NCI-H2171 treated with DMSO at 0.1 percent for 48 hours (cell line): ENCODE measurements at regions not wholly inside any gene's neighbourhood (a gene's known extent, or its start where the extent isn't known, plus 50 kb on each side); places are given as distances from the start of the nearest gene placed in this dataset.
A peak's percentile ranks its signal among the peaks of the same experiment; 100 is the strongest.

ENCODE experiments used
- DNase-seq: peaks from one replicate; lab custom pipeline; 2025; lab: John Stamatoyannopoulos, UW

DNA sequence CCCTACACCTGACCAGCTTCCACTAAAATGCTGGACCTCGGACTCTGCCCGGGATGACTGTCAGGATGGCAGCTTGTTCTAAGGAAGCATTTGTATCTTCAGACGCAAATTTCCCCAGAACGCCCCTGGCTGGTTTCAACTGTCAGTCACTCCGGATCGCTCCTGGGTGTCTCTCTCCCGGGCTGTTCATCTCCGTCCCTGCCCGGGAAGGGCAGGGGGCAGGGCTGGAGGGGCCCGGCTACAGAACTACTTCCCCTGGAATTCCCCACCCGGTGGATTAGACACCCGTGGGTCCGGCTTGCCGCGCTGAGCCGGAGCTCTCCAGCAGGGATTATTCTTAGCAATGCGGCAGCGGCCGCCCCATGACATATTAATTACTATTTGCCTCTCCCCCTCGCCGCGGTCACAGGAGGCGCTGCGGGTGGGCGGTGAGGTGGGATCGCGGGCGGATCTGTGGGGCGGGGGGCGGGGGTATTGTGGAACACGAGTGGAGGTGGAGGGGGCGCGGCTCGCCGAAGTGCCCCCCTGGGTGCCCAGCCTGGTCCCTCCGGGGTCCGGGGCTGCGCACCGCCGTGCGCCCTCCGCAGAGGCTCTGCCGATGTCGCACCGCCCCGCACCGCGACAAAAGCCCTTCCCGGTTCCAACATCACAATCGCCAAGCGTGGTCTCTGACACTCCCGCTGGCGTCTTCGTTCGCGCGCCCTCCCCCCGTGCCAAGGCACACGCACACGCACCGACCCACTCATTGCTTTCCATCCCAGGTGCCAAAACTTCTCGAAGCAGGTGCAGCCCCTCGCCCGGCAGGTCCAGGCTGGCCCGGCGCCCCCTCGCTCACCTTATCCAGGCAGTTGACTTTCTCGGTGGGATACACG is 276.1 kb upstream of the NEBL start:
- DNase-seq = peak; percentile 25

DNA sequence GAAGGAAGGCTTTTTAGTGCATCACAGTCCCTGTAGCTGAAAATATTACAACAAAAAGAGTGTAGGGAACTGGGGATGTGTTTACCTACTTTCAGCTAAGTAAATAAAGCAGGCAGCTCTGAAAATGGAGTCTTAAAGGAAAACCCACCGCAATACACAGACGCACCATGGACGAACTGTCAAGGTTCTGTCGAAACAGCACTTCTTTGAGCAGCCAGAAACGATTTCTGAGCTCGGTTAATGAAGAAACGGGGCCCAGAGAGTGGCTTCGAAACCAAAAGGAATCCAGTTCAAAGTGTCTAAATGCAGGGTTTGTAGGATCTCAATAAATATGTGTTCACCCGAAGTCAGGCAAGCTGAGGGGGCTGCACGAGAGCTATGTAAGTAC is 275.4 kb upstream of the NEBL start:
- no peak for DNase-seq

GRCh38 chr10:21171936-21172541 is 274.9 kb upstream of the NEBL start:
- no peak for DNase-seq

- no peak for DNase-seq
Measured at GRCh38 chr10:21171197-21171935, 274.3 kb upstream of the NEBL start.

GRCh38 chr10:21170216-21170615 is 273.1 kb upstream of the NEBL start:
- DNase-seq = no peak

DNA sequence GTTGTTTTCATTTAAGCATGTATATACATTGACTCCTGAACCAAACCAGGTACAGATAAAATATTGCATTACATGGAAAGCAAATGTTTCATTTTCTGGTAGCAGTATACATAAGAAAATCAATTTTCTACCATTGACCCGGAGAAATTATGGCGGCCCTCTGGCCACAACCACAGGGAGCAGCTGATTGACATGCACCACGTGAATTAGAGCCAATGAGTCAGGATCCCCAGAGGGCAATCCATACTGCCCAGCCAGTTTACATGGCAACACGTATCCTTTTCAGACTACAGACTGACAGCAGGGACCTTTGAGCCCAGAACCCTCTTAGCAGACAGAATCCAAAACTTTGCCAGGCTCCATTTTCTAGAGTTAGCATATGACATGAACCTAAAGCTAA is 272.2 kb upstream of the NEBL start:
- DNase-seq = no peak

DNA sequence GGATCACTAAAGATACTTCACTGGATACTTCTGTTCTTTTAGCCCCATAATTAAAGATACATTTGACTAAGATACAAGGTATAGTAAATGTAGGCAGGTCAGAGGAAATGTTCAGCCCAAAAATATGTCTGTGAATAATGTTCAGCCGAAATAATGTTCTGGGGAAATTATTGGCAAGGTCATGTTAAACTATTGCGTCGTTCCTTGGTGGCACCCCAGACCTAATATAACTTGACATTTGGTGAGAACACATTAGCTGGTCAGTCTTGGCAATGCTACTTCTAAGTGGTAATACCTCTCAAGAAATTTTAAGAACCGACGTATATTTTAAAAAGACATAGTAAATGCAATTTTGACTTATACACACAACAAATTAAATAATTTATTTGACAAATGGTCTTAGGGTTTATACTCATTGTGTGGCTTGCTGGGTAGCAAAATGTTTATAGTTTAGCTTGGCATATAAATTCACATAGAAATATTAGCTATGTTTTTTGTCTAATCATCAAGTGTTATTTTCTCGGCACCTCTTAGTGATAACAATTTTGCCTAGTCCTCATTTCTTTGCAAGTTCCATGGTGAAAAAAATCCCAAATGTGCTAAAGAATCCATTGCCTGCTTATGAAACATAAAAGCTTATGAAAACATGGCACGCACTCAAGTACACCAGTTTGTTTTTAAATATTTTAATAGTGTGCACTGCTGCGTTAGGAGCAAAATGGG is 270.3 kb upstream of the NEBL start:
- DNase-seq = no peak

GRCh38 chr10:21166557-21167287 is 269.6 kb upstream of the NEBL start:
- DNase-seq = no peak

GRCh38 chr10:21165489-21165888 is 268.4 kb upstream of the NEBL start:
- no peak for DNase-seq

- no peak for DNase-seq
Measured at GRCh38 chr10:21164687-21165086, 267.6 kb upstream of the NEBL start.

GRCh38 chr10:21162948-21163347 is 265.8 kb upstream of the NEBL start:
- no peak for DNase-seq

DNA sequence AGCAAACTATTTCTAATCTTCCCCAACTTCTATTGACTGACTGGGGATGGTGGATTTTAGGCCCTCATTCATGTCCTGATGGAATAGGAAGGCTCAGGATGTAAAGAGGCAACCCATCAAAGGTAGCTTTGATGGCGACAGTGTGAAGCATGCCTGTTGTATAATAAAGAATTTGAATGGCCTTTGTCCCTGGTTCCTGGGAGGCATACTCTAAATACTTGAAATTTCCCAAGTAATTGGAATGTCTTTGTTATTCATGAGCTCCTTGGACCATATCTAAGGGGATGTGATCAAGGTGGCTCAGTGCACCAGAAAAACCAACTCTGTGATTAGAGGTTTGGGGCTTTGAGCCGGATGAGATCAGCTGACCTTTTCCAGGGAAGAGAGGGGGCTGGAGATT is 264.5 kb upstream of the NEBL start:
- no peak for DNase-seq

- DNase-seq = no peak
Measured at GRCh38 chr10:21161090-21161625, 264.0 kb upstream of the NEBL start.

GRCh38 chr10:21160116-21160515 is 263.0 kb upstream of the NEBL start:
- no peak for DNase-seq

- DNase-seq = no peak
Measured at GRCh38 chr10:21159669-21160068, 262.6 kb upstream of the NEBL start.

GRCh38 chr10:21158301-21158700 is 261.2 kb upstream of the NEBL start:
- no peak for DNase-seq

- no peak for DNase-seq
Measured at GRCh38 chr10:21157664-21158063, 260.6 kb upstream of the NEBL start.

GRCh38 chr10:21150166-21150565 is 253.1 kb upstream of the NEBL start:
- no peak for DNase-seq

- DNase-seq = no peak
Measured at GRCh38 chr10:21146436-21146789, 249.3 kb upstream of the NEBL start.

DNA sequence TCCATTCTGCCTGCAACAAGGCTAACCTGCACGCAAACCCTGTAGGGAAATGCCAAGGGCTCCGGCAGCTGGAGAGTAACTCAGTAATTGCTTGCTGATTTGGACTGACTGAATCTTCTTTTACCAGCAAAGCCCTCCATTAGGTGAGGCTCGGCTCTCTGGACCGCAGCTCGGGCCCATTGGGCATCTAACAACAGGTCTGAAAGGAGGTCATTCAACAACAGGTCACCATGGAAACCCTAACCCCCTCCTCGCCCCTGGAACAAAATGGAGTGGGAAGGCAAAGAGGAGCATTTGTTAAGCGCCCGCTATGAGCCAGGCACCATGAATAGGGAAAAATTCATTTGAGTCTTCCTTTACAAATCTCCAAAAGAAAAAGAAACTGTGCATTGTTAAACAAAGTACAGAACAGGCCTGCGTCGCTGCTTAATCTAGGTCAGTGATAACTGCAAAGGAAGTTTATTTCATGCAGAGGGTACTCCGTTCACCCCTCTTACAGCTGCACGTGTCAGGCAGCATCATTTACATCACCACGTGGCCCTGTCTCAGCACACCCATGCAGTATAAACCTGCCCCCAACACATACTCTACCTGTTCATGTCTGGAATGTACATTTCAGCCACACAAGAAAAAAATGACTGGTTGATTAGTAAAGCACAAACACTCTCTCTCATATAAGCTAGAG is 248.8 kb upstream of the NEBL start:
- DNase-seq = no peak

- DNase-seq = no peak
Measured at GRCh38 chr10:21144047-21144446, 246.9 kb upstream of the NEBL start.
